Large intestine (tissue), 3 donors: ENCODE measurements at regions not wholly inside any gene's neighbourhood (a gene's known extent, or its start where the extent isn't known, plus 50 kb on each side); places are given as distances from the start of the nearest gene placed in this dataset.
"Not testable (repeated sequence)": the region's sequence is repeated elsewhere in the genome, so short reads cannot be mapped to it uniquely, and the experiment has no call there.

Experiments
- DNase-seq, 2 donors: peaks; one replicate each; pipeline versions ENCODE4 v3.0.0 to v3.0.0-alpha.2; 2013
- H3K27ac ChIP-seq: one replicate; pipeline ENCODE4 v1.5.1; 2013; ENCODE audit warnings: low read length
- H3K27me3 ChIP-seq: 2 replicates; pipeline ENCODE4 v1.6.1; 2013; ENCODE audit warnings: low read length; ENCODE audit not compliant: control insufficient read depth, insufficient read depth
- H3K36me3 ChIP-seq: 2 replicates; pipeline ENCODE4 v1.6.1; 2013; ENCODE audit warnings: low read length; ENCODE audit not compliant: control insufficient read depth, insufficient read depth
- H3K4me1 ChIP-seq: one replicate; pipeline ENCODE4 v1.6.1; 2013; ENCODE audit warnings: low read length; ENCODE audit not compliant: control insufficient read depth, insufficient read depth
- H3K4me3 ChIP-seq: one replicate; pipeline ENCODE4 v1.5.1; 2013; ENCODE audit warnings: low read length
- H3K9me3 ChIP-seq: one replicate; pipeline ENCODE4 v1.6.1; 2013; ENCODE audit warnings: mild to moderate bottlenecking, low read depth, low read length, moderate library complexity; ENCODE audit not compliant: control insufficient read depth
- WGBS: methylation state at CpG from one replicate; pipeline ENCODE4 v1.1.5; 2013; ENCODE audit warnings: low lambda C conversion rate; ENCODE audit not compliant: insufficient coverage; 5-methylcytosine and 5-hydroxymethylcytosine counted together

DNA sequence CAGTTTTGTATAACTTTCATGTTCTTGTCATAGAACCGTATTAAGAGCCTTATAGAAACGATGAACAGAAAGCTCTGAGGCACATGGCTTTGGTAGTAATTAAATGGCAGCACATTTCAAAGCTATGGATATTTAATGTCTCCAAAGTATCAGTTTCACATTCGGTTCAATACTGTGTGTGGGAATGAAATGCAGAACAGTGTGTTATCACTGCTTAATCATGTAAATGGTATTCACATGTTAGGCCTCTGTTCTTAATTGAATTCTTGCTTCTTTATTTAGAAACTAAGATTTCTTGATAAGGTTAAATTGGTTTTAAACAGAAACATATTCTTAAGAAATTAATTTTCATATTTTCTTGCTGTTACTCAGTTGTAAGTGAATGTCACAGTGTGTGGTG lies 701.0 kb upstream of the PITX2 start:
- 100% methylated on average over 2 of the region's 3 CpGs for WGBS
- H3K27ac ChIP-seq = no peak overlapping the region
- DNase-seq = no peak
- no peak overlapping the region for H3K4me3 ChIP-seq
- no peaks in the 10 kb centered on the region for H3K36me3 ChIP-seq
- H3K9me3 ChIP-seq = no peaks in the 10 kb centered on the region
- no peaks in the 10 kb centered on the region for H3K27me3 ChIP-seq
- H3K4me1 ChIP-seq = no peaks in the 10 kb centered on the region

DNA sequence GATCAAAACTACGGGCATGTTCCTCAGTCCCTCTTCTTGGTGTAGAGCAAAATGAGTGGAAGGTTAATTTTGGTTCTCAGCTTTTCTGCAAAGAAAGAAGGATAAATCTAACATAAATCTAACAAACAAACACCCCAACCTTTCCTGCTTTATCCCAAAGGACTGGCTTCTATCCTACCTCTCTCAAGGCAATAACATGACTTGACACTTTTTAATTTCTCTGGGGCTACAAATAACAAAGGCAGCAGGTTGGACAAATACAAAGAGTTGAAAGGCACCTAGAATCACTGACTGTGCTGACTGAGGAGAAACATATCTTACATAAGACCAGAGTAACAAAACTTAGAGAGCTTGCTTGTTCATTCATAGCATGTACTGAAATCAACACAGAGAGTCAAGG lies 703.6 kb upstream of the PITX2 start:
- WGBS = no CpG with 5 or more reads among the region's 1 CpG
- Histone ChIP-seq H3K27ac (no peak overlapping the region), H3K36me3 (no peaks in the 10 kb centered on the region), H3K4me1 (no peaks in the 10 kb centered on the region), H3K27me3 (no peaks in the 10 kb centered on the region), H3K9me3 (no peaks in the 10 kb centered on the region), H3K4me3 (no peak overlapping the region)
- no peak for DNase-seq

DNA sequence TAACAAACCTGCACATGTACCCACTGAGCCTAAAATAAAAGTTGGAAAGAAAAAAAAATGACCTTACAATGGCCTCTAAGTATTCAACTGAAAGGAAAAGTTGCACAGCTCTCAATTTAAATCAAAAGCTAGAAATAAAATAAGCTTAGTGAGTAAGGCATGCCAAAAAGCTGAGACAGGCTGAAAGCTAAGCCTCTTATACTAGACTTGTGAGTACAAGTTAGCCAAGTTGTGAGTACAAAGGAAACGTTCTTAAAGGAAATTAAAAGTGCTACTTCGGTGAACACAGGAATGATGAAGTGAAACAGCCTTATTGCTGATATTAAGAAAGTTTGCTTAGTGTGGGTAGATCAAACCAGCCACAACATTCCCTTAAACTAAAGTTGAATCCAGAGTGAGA lies 707.9 kb upstream of the PITX2 start:
- H3K27me3 ChIP-seq = no peaks in the 10 kb centered on the region
- no peaks in the 10 kb centered on the region for H3K4me1 ChIP-seq
- WGBS = no CpG with 5 or more reads among the region's 2 CpGs

DNA sequence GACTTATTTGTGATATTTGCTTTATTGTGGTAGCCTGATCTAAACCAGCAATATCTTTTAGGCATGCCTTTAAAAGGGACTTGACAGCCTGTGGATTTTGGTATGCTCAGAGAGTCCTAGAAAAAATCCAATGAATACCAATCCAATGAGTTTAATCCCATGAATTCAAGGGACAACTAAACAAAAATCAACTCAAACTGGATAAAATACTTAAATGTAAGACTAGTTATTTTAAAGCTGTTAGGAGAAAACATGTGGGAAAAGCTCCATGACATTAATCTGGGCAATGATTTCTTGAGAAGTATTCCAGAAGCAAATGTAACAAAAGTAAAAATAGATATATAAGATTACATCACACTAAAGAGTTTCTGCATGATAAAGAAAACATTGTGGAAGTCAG lies 711.5 kb upstream of the PITX2 start:
- DNase-seq = no peak
- Histone ChIP-seq H3K4me1 (no peaks in the 10 kb centered on the region), H3K9me3 (no peaks in the 10 kb centered on the region), H3K4me3 (no peak overlapping the region), H3K36me3 (no peaks in the 10 kb centered on the region), H3K27ac (no peak overlapping the region), H3K27me3 (no peaks in the 10 kb centered on the region)

More for the DNA sequence above, 707.9 kb upstream of the PITX2 start:
- H3K27ac ChIP-seq = no peak overlapping the region
- no peaks in the 10 kb centered on the region for H3K9me3 ChIP-seq
- no peak overlapping the region for H3K4me3 ChIP-seq
- no peaks in the 10 kb centered on the region for H3K36me3 ChIP-seq
- DNase-seq = no peak

DNA sequence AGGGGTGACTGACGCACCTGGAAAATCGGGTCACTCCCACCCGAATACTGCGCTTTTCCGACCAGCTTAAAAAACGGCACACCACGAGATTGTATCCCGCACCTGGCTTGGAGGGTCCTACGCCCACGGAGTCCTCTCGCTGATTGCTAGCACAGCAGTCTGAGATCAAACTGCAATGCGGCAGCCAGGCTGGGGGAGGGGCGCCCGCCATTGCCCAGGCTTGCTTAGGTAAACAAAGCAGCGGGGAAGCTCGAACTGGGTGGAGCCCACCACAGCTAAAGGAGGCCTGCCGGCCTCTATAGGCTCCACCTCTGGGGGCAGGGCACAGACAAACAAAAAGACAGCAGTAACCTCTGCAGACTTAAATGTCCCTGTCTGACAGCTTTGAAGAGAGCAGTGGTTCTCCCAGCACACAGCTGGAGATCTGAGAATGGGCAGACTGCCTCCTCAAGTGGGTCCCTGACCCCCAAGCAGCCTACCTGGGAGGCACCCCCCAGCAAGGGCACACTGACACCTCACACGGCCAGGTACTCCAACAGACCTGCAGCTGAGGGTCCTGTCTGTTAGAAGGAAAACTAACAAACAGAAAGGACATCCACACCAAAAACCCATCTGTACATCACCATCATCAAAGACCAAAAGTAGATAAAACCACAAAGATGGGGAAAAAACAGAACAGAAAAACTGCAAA lies 714.5 kb upstream of the PITX2 start:
- not testable (repeated sequence) for H3K9me3 ChIP-seq, H3K27ac ChIP-seq, H3K4me1 ChIP-seq, H3K36me3 ChIP-seq, H3K4me3 ChIP-seq, H3K27me3 ChIP-seq, DNase-seq
- no CpG with 5 or more reads among the region's 18 CpGs for WGBS

DNA sequence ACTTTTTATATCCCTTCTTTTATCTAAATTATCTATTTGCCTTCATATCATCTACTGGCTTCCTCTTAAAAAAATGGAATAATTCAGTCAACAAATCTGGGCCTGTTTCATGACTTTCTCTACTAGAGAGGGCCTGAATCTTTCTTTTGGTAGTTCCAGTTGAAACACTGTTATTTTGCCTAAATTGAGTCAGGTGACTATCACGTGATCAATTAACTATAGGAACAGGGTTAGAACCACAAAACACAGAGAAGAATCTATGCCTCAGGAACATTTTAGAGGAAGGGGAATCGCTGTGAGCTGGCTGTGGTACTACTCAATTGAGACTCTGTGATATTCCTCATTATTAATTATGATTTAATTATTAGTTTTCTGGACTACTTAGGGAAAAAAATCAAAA lies 736.7 kb upstream of the PITX2 start:
- no peaks in the 10 kb centered on the region for H3K27me3 ChIP-seq
- no peaks in the 10 kb centered on the region for H3K9me3 ChIP-seq
- no peak overlapping the region for H3K27ac ChIP-seq
- H3K4me1 ChIP-seq = no peaks in the 10 kb centered on the region
- no peak for DNase-seq
- WGBS = 100% methylated on average over 2 of the region's 2 CpGs
- no peaks in the 10 kb centered on the region for H3K36me3 ChIP-seq
- no peak overlapping the region for H3K4me3 ChIP-seq

DNA sequence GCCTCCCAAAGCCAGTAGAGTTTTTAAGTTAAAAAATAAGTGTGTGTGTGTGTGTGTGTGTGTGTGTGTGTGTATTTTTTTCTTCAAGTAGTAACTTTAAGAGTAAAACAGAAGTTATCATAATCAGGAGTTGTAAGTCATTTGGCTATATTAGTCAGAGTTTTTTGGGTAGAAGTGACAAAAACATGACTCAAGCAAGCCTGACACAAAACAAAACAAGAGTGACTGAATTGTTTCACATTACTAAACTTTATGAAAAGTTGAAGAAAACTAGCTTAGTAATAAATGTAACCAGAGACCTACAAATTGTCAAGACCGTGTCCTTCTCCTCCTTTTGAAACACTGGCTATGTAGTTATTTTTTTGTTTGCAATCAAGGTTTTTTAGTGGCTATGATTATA lies 738.0 kb upstream of the PITX2 start:
- Histone ChIP-seq H3K9me3 (no peaks in the 10 kb centered on the region), H3K4me1 (no peaks in the 10 kb centered on the region), H3K27ac (no peak overlapping the region), H3K27me3 (no peaks in the 10 kb centered on the region), H3K4me3 (no peak overlapping the region), H3K36me3 (no peaks in the 10 kb centered on the region)
- DNase-seq = no peak
- WGBS = no CpG with 5 or more reads among the region's 1 CpG

DNA sequence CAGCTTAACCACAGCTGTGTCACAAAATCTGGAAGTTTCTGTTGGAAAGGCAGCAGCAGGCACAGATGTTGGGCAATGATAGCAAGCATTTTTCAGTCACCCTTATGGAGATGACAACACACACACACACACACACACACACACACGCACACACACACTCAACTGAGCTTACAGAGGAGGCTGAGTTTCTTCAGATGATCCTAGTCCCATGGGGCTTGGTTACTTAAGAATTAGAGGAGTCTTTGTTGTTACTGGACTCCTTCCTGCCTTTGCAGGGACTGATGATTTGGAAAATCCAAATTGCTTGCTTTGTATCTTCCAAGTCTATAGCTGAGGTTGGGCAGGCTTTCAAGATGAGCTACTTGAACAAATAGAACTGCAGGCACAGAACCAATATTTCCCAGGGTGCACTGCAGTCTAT lies 740.1 kb upstream of the PITX2 start:
- DNase-seq = no peak
- Histone ChIP-seq H3K27ac (no peak overlapping the region), H3K27me3 (no peaks in the 10 kb centered on the region), H3K9me3 (no peaks in the 10 kb centered on the region), H3K36me3 (no peaks in the 10 kb centered on the region), H3K4me3 (no peak overlapping the region), H3K4me1 (no peaks in the 10 kb centered on the region)
- no CpG with 5 or more reads among the region's 1 CpG for WGBS

DNA sequence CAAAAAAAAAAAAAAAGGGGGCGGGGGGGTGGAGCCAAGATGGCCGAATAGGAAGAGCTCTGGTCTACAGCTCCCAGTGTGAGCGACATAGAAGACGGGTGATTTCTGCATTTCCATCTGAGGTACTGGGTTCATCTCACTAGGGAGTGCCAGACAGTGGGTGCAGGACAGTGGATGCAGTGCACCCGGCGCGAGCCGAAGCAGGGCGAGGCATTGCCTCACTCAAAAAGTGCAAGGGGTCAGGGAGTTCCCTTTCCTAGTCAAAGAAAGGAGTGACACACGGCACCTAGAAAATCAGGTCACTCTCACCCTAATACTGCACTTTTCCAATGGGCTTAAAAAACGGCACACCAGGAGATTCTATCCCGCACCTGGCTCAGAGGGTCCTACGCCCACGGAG lies 755.0 kb upstream of the PITX2 start:
- not testable (repeated sequence) for H3K9me3 ChIP-seq, H3K27ac ChIP-seq, DNase-seq, H3K27me3 ChIP-seq, H3K36me3 ChIP-seq, H3K4me3 ChIP-seq, H3K4me1 ChIP-seq
- no CpG with 5 or more reads among the region's 14 CpGs for WGBS

DNA sequence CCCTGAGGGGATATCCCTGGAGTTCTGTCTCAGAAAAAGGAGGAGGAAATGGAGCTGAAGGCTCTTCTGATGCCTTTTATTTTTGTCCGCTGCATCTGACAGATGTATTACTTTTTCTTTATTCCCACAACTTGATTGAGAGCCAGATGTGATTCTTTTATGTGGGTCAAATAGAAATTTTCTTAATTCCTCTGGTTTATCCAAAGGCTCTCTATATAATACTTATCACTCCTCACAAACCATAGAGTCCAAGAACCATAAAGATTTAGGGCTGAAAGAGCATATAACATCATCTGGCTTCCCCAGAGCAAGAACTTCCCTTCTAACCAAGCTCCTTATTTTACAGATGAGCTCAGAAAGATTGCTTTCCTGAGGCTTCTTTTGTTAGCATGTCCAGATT lies 756.7 kb upstream of the FAM241A start:
- Histone ChIP-seq H3K4me3 (no peak overlapping the region), H3K27me3 (no peaks in the 10 kb centered on the region), H3K9me3 (no peaks in the 10 kb centered on the region), H3K4me1 (no peaks in the 10 kb centered on the region), H3K36me3 (no peaks in the 10 kb centered on the region), H3K27ac (no peak overlapping the region)
- no peak for DNase-seq
- WGBS = no CpG with 5 or more reads among the region's 1 CpG

DNA sequence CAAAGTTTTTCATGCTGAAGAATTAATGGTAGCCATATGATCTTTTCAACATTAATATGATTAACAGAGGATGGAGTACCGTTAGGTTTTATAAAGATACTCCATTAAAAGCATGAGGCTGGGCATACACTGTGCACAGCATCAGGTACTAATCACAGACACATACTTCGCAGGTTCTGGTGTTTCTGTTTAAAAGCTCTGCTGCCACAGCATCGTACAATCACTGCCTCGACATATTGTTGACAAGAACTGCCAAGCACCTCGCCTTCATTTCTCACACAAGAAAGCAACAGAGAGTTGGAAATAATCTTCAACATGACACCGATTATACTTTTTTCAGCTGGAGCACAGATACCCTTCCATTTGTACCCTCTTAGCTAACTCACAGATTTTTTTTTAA lies 753.4 kb upstream of the FAM241A start:
- Histone ChIP-seq H3K27me3 (no peaks in the 10 kb centered on the region), H3K9me3 (no peaks in the 10 kb centered on the region), H3K4me3 (no peak overlapping the region), H3K4me1 (no peaks in the 10 kb centered on the region), H3K36me3 (no peaks in the 10 kb centered on the region), H3K27ac (no peak overlapping the region)
- WGBS = no CpG with 5 or more reads among the region's 6 CpGs
- DNase-seq = no peak
